ENCODE measurements at regions not wholly inside any gene's neighbourhood (a gene's known extent, or its start where the extent isn't known, plus 50 kb on each side); places are given as distances from the start of the nearest gene placed in this dataset.
A peak's percentile ranks its signal among the peaks of the same experiment; 100 is the strongest.

DNA sequence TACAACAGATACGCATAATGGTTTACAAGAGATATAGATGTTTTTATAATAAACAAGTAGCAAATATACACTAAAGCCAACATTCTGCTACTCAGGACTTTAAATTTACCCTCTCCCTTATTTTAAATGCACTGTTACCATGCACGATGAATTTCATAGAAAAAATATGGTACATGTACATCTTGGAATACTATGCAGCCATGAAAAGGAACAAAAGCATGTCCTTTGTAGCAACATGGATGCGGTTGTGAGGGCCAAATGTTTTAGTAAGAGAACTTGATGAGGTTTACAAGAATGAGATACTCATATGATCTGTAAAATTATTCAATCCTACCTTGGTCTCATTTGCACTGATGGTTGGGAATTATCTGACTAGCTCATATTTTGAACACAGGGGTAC lies 769.3 kb downstream of the VGLL3 start:
- no peaks in the 10 kb centered on the region for H3K9me3 ChIP-seq (ENCODE audit: control insufficient read depth, insufficient read depth, low read length)
- H3K27ac ChIP-seq (ENCODE audit: low read depth, low read length): no peak overlapping the region
- H3K4me3 ChIP-seq (ENCODE audit: low read depth, low read length): no peak overlapping the region
- no CpG with 5 or more reads among the region's 3 CpGs for WGBS (ENCODE audit: insufficient coverage)
- no peaks in the 10 kb centered on the region for H3K27me3 ChIP-seq (ENCODE audit: control insufficient read depth, insufficient read depth, low read length)
- no peaks in the 10 kb centered on the region for H3K36me3 ChIP-seq (ENCODE audit: control insufficient read depth, insufficient read depth, low read length)
- no peaks in the 10 kb centered on the region for H3K4me1 ChIP-seq (ENCODE audit: control insufficient read depth, insufficient read depth, low read length)
- DNase-seq (ENCODE audit: low read depth in 4 of 6, low spot score in 6 of 6): no peak

DNA sequence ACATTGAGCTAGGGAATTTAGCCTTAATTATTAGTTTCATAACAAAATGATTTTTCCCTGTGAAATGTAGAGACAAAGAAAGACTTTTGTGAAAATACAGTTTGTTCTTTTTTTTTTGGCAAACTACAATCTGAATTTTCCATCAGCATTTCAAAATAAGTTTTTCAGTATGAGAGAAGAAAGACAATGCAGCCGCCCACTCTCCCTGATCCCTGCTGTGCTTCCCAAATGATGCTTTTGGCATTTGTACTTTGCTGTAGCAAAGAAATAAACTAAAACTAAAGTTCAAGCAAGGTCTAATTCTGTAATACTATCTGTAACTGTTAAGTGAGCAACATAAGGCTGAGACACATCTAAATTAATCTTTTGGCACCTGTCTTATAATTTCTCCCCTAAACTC lies 782.2 kb downstream of the VGLL3 start:
- Histone ChIP-seq H3K9me3 (ENCODE audit: control insufficient read depth, insufficient read depth, low read length) (no peaks in the 10 kb centered on the region), H3K36me3 (ENCODE audit: control insufficient read depth, insufficient read depth, low read length) (no peaks in the 10 kb centered on the region), H3K4me1 (ENCODE audit: control insufficient read depth, insufficient read depth, low read length) (no peaks in the 10 kb centered on the region), H3K4me3 (ENCODE audit: low read depth, low read length) (no peak overlapping the region), H3K27me3 (ENCODE audit: control insufficient read depth, insufficient read depth, low read length) (no peaks in the 10 kb centered on the region), H3K27ac (ENCODE audit: low read depth, low read length) (no peak overlapping the region)
- WGBS (ENCODE audit: insufficient coverage): no CpG with 5 or more reads among the region's 1 CpG
- peak in 1 of 6 donors; percentile 17 for DNase-seq (ENCODE audit: low read depth in 4 of 6, low spot score in 6 of 6)

DNA sequence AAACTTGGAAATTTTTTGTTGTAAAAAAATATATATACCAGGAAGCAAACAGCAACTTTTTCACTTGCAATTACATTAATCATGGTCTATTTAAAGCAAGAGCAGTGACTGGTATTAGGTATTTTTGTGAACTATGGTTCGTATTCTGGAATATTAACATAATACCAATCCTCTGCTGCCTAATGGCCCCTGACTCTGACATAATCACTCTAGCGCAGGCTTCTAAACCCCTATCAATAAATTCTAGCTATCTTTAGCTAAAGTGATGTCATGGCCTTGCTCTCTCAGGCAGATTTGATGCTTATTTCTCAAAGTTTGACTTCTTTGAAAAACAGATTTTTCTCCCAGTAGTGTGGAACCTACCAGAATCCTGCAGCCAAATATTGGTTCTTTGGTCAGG lies 808.3 kb downstream of the VGLL3 start:
- Histone ChIP-seq H3K36me3 (ENCODE audit: control insufficient read depth, insufficient read depth, low read length) (no peaks in the 10 kb centered on the region), H3K27me3 (ENCODE audit: control insufficient read depth, insufficient read depth, low read length) (no peaks in the 10 kb centered on the region), H3K9me3 (ENCODE audit: control insufficient read depth, insufficient read depth, low read length) (no peaks in the 10 kb centered on the region), H3K4me1 (ENCODE audit: control insufficient read depth, insufficient read depth, low read length) (no peaks in the 10 kb centered on the region), H3K27ac (ENCODE audit: low read depth, low read length) (no peak overlapping the region), H3K4me3 (ENCODE audit: low read depth, low read length) (no peak overlapping the region)
- DNase-seq (ENCODE audit: low read depth in 4 of 6, low spot score in 6 of 6): no peak
- no CpG with 5 or more reads among the region's 2 CpGs for WGBS (ENCODE audit: insufficient coverage)

DNA sequence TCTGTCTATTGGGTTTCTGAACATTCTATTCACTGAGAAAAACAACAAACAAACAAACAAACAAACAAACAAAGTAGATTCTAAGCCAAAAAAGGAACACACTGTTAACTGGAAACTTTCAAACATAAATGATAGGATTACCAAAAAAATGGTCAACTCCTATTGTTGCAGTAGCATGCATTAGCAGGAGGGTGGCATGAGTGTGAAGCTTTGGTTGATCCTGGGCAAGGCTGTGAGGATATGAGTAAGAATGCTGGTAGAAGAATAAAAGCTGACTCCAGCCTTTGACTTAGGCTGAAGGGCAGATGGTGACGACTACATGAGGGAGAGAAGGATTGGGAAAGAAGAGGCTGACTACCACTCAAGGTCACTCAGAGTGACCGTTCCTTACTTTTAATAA lies 810.3 kb downstream of the VGLL3 start:
- no peaks in the 10 kb centered on the region for H3K36me3 ChIP-seq (ENCODE audit: control insufficient read depth, insufficient read depth, low read length)
- no peak overlapping the region for H3K4me3 ChIP-seq (ENCODE audit: low read depth, low read length)
- no peak for DNase-seq (ENCODE audit: low read depth in 4 of 6, low spot score in 6 of 6)
- no CpG with 5 or more reads among the region's 2 CpGs for WGBS (ENCODE audit: insufficient coverage)
- no peak overlapping the region for H3K27ac ChIP-seq (ENCODE audit: low read depth, low read length)
- no peaks in the 10 kb centered on the region for H3K4me1 ChIP-seq (ENCODE audit: control insufficient read depth, insufficient read depth, low read length)
- no peaks in the 10 kb centered on the region for H3K27me3 ChIP-seq (ENCODE audit: control insufficient read depth, insufficient read depth, low read length)
- no peaks in the 10 kb centered on the region for H3K9me3 ChIP-seq (ENCODE audit: control insufficient read depth, insufficient read depth, low read length)

DNA sequence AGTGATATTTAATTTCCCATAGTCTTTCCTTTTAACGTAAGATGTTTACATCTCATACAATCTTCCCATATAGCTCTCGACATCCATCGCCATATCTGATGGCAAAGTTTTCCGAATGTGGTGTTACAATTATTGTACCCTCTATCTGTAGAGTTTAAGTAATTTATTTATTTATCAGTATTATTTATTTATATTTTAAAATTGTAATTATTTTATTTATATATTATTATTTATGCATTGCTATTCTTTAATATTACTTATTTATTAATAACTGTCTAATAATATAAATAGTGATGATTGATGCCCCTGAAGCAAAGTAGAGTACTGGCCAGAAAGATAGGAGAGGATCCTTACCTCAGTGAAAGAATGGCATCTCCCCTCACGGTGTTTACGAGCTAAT lies 812.9 kb downstream of the VGLL3 start:
- Histone ChIP-seq H3K27me3 (ENCODE audit: control insufficient read depth, insufficient read depth, low read length) (no peaks in the 10 kb centered on the region), H3K36me3 (ENCODE audit: control insufficient read depth, insufficient read depth, low read length) (no peaks in the 10 kb centered on the region), H3K4me3 (ENCODE audit: low read depth, low read length) (no peak overlapping the region), H3K27ac (ENCODE audit: low read depth, low read length) (no peak overlapping the region), H3K9me3 (ENCODE audit: control insufficient read depth, insufficient read depth, low read length) (no peaks in the 10 kb centered on the region), H3K4me1 (ENCODE audit: control insufficient read depth, insufficient read depth, low read length) (no peaks in the 10 kb centered on the region)
- no peak for DNase-seq (ENCODE audit: low read depth in 4 of 6, low spot score in 6 of 6)
- no CpG with 5 or more reads among the region's 6 CpGs for WGBS (ENCODE audit: insufficient coverage)

DNA sequence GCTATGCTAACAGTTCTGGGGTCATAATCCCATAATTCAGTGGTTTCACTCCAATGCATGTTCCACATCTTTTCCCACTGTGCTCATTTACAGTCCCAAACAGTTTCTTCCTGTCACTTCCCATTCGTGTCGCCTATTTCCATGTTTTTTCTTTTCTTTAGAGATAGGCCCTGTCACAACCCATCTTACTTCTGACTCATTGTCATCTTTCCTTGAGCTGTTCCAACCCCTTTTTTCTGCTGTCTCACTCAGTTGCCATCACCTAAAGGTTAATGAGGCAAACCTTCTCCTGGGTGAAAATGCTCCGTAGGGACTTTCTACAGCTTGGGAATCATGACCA lies 814.5 kb downstream of the VGLL3 start:
- Histone ChIP-seq H3K27me3 (ENCODE audit: control insufficient read depth, insufficient read depth, low read length) (no peaks in the 10 kb centered on the region), H3K27ac (ENCODE audit: low read depth, low read length) (no peak overlapping the region), H3K36me3 (ENCODE audit: control insufficient read depth, insufficient read depth, low read length) (no peaks in the 10 kb centered on the region), H3K4me1 (ENCODE audit: control insufficient read depth, insufficient read depth, low read length) (no peaks in the 10 kb centered on the region), H3K9me3 (ENCODE audit: control insufficient read depth, insufficient read depth, low read length) (no peaks in the 10 kb centered on the region), H3K4me3 (ENCODE audit: low read depth, low read length) (no peak overlapping the region)
- no peak for DNase-seq (ENCODE audit: low read depth in 4 of 6, low spot score in 6 of 6)
- 90% methylated on average over 2 of the region's 3 CpGs for WGBS (ENCODE audit: insufficient coverage)

DNA sequence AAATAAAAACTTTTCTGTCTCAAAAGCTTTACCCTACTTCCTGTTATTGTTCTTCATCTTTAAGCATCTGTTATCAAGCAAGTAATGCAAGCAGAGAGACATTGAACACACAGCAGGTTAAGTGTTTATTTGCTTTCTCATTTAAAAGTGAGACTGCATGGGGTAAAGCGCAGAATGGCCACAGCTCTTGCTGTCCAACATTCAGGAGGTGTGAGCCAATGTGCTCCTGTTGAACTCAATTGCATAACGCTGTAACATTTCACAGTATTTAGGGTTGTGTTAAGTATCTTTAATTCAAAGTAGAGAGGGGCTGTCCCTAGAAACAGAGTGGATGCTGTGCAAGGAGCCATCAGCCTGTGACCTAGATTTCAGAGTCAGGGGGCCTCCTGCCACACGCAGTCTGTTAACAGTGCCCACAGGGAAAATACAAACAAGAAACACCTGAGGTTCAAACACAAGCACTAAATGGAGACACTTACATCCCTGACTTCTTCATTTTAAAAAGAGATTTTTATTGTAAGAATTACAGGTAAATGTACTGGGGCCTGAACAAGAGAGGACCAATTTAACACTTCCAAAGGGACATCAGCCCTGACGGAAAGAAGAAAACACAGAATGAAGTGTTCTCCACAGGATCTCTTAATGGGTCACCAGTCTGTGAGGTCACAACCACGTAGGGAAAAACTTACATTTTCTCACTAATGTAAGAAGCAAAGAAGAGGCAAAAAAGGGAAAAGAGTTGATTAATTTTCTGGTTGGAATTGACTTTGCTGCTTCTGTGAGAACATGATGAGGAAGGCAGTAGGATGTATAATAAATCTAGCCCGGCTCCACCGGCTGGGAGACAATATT lies 815.1 kb downstream of the VGLL3 start:
- Histone ChIP-seq H3K27ac (ENCODE audit: low read depth, low read length) (no peak overlapping the region), H3K4me1 (ENCODE audit: control insufficient read depth, insufficient read depth, low read length) (no peaks in the 10 kb centered on the region), H3K9me3 (ENCODE audit: control insufficient read depth, insufficient read depth, low read length) (no peaks in the 10 kb centered on the region), H3K27me3 (ENCODE audit: control insufficient read depth, insufficient read depth, low read length) (no peaks in the 10 kb centered on the region), H3K4me3 (ENCODE audit: low read depth, low read length) (no peak overlapping the region), H3K36me3 (ENCODE audit: control insufficient read depth, insufficient read depth, low read length) (no peaks in the 10 kb centered on the region)
- WGBS (ENCODE audit: insufficient coverage): 68% methylated on average over 4 of the region's 7 CpGs
- DNase-seq (ENCODE audit: low read depth in 4 of 6, low spot score in 6 of 6): peak in 2 of 6 donors; percentile 38 to 71

DNA sequence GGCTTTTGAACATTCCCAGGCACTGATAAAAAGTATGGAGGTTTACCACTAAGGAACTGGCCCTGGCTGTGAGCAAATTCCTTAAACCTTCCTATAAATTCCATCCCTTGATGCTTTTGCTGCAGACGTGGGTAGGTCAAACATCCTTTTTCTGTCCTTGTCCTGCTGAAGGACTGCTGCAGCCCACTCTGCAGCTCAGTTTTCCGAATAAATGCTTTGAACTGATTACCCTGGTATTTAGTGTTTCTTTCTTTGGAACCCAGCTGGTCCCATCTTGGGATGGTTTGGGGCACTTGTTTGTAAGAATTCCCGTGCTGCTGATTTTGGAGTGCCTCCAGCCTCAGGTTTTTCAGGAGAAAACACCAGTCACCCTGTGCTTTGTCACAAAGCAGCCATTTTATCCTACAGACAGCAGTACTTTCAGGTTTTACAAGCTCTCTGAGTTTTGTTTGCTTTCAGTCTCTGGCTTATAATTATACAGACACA lies 815.9 kb downstream of the VGLL3 start:
- H3K36me3 ChIP-seq (ENCODE audit: control insufficient read depth, insufficient read depth, low read length): no peaks in the 10 kb centered on the region
- H3K4me1 ChIP-seq (ENCODE audit: control insufficient read depth, insufficient read depth, low read length): no peaks in the 10 kb centered on the region
- 20% methylated on average over 2 of the region's 3 CpGs for WGBS (ENCODE audit: insufficient coverage)
- peak in 1 of 6 donors; percentile 19 for DNase-seq (ENCODE audit: low read depth in 4 of 6, low spot score in 6 of 6)
- H3K4me3 ChIP-seq (ENCODE audit: low read depth, low read length): no peak overlapping the region
- no peaks in the 10 kb centered on the region for H3K27me3 ChIP-seq (ENCODE audit: control insufficient read depth, insufficient read depth, low read length)
- H3K27ac ChIP-seq (ENCODE audit: low read depth, low read length): no peak overlapping the region
- no peaks in the 10 kb centered on the region for H3K9me3 ChIP-seq (ENCODE audit: control insufficient read depth, insufficient read depth, low read length)

DNA sequence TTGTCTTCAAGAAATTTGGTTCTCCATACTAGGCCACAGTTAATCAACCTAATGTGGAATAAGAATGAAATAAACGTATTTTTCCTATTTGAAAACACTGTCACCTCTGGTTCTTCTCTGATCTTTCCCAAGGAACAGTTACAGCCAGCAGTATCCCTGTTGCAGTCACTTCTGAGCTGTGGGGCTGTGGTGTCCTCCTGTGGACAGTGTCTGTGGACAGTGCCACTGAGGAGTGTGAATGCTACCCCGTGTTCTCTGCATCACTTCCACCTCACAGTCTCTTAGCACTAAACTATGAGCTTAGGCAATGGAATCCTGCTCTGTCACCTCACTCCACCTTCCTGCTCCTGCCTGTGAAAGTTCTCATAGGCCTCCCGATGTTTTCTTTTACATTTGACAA lies 817.5 kb downstream of the VGLL3 start:
- H3K4me1 ChIP-seq (ENCODE audit: control insufficient read depth, insufficient read depth, low read length): no peaks in the 10 kb centered on the region
- WGBS (ENCODE audit: insufficient coverage): 80% methylated on average over 1 of the region's 3 CpGs
- no peaks in the 10 kb centered on the region for H3K36me3 ChIP-seq (ENCODE audit: control insufficient read depth, insufficient read depth, low read length)
- no peak for DNase-seq (ENCODE audit: low read depth in 4 of 6, low spot score in 6 of 6)
- H3K27ac ChIP-seq (ENCODE audit: low read depth, low read length): no peak overlapping the region
- H3K27me3 ChIP-seq (ENCODE audit: control insufficient read depth, insufficient read depth, low read length): no peaks in the 10 kb centered on the region
- no peaks in the 10 kb centered on the region for H3K9me3 ChIP-seq (ENCODE audit: control insufficient read depth, insufficient read depth, low read length)
- no peak overlapping the region for H3K4me3 ChIP-seq (ENCODE audit: low read depth, low read length)

DNA sequence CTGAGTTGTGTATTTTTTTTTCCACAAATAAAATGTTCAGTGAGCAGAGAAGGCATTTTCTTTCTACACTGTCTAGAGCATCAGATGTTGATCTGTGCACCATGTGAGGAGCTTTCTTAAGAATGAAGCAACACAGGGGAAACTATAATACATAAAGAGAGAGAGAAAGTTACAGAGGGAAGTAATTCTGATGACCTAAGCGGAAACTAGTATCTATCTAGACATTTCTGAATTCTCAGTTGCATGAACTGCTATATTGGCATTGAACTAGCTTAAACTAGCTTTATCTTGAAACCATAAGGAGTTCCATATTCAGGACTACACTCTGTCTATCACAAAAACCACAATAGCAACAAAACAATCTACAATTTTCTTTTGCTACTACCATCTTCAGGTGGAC lies 822.4 kb downstream of the VGLL3 start:
- Histone ChIP-seq H3K4me1 (ENCODE audit: control insufficient read depth, insufficient read depth, low read length) (no peaks in the 10 kb centered on the region), H3K4me3 (ENCODE audit: low read depth, low read length) (no peak overlapping the region), H3K27me3 (ENCODE audit: control insufficient read depth, insufficient read depth, low read length) (no peaks in the 10 kb centered on the region), H3K9me3 (ENCODE audit: control insufficient read depth, insufficient read depth, low read length) (no peaks in the 10 kb centered on the region), H3K27ac (ENCODE audit: low read depth, low read length) (no peak overlapping the region), H3K36me3 (ENCODE audit: control insufficient read depth, insufficient read depth, low read length) (no peaks in the 10 kb centered on the region)
- no peak for DNase-seq (ENCODE audit: low read depth in 4 of 6, low spot score in 6 of 6)
- WGBS (ENCODE audit: insufficient coverage): no CpG with 5 or more reads among the region's 1 CpG
